ENCODE measurements at regions not wholly inside any gene's neighbourhood (a gene's known extent, or its start where the extent isn't known, plus 50 kb on each side); places are given as distances from the start of the nearest gene placed in this dataset.

GRCh38 chr15:60264088-60264487 is 133.7 kb downstream of the ANXA2 start:
- TF ChIP-seq CTCF (IDR thresholded peaks at IDR 0.05) = no peak
- Histone ChIP-seq H3K36me3 (no peaks in the 10 kb centered on the region), H3K9ac (ENCODE audit: low read depth in 2 of 2, low read length in 2 of 2) (no peak overlapping the region), H3K9me3 (no peaks in the 10 kb centered on the region), H3K27me3 (no peaks in the 10 kb centered on the region), H3K4me1 (no peaks in the 10 kb centered on the region), H3K4me3 (no peak overlapping the region), H3K27ac (no peak overlapping the region)
- DNase-seq = no peak
- intact Hi-C loops (cut with DNase I) = no loop called here

DNA sequence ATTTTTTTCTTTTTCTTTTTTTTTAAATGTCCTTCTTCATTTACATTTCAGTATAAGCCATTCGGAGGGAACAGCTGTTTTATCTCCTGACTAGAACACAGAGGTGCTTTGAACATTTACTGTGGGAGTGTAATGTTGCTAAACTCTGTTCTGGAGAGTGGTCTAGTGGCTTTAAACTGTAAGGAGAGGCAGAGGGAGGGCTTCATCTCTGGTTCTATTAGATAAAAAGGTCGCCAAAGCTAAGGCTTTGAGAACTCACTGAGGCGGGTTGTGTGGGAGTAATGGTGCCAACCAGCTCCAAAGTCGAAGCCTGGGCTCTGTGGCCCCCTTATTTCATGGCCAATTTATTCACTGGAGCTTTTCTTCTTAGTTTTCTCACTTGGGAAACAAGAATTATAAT is 133.2 kb downstream of the ANXA2 start:
- TF ChIP-seq CTCF (IDR thresholded peaks at IDR 0.05) = no peak
- no peaks in the 10 kb centered on the region for H3K36me3 ChIP-seq
- DNase-seq = no peak
- no peaks in the 10 kb centered on the region for H3K9me3 ChIP-seq
- no peak overlapping the region for H3K9ac ChIP-seq (ENCODE audit: low read depth in 2 of 2, low read length in 2 of 2)
- H3K27me3 ChIP-seq = no peaks in the 10 kb centered on the region
- intact Hi-C loops (cut with DNase I) = no loop called here
- no peaks in the 10 kb centered on the region for H3K4me1 ChIP-seq
- H3K4me3 ChIP-seq = no peak overlapping the region
- H3K27ac ChIP-seq = no peak overlapping the region

DNA sequence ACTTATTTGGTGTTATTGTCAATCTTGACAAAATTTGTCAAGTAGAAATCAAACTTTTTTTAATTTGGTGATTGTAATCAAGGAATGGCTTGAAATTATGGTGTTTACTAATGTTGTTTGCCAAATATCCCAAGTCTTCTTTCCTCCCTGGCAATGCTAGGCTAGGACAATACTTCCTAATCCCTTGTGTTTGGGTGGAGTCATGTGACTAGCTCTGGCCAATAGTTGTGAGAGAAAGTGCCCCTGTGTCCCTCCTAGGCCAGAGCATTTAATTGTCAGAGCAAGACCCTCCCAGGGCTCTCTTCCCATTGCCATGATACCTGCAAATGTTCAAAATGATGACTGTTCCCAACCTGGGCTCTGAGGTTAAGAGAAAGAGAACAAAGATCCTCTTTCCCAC is 132.7 kb downstream of the ANXA2 start:
- TF ChIP-seq CTCF (IDR thresholded peaks at IDR 0.05) = no peak
- H3K9ac ChIP-seq (ENCODE audit: low read depth in 2 of 2, low read length in 2 of 2) = no peak overlapping the region
- intact Hi-C loops (cut with DNase I) = no loop called here

DNA sequence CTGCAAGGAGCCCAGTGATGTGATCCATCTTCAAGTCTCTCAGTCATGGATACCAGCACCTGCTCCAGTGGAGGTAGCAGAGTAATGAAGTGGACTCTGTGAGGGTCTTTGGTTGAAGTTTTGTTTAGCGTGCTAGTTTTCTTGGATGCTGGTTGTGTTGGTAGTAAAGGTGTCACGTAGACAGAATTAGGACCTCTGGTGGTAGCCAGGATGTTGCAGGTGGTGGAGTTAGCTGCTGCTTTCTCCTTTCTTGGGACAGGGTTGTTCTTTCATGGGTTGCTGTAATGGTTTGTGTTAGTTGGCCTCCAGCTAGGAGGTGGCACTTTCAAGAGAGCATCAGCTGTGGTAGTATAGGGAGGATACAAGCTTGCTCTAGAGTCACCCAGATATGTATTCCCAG is 125.2 kb downstream of the ANXA2 start:
- no peak for DNase-seq
- TF ChIP-seq CTCF (IDR thresholded peaks at IDR 0.05) = no peak
- Histone ChIP-seq H3K9ac (ENCODE audit: low read depth in 2 of 2, low read length in 2 of 2) (no peak overlapping the region), H3K27ac (no peak overlapping the region), H3K4me3 (no peak overlapping the region), H3K4me1 (no peaks in the 10 kb centered on the region), H3K9me3 (no peaks in the 10 kb centered on the region), H3K27me3 (no peaks in the 10 kb centered on the region), H3K36me3 (no peaks in the 10 kb centered on the region)
- intact Hi-C loops (cut with DNase I) = no loop called here

More for the DNA sequence above, 132.7 kb downstream of the ANXA2 start:
- H3K4me1 ChIP-seq = no peaks in the 10 kb centered on the region
- no peaks in the 10 kb centered on the region for H3K36me3 ChIP-seq
- no peak for DNase-seq
- no peak overlapping the region for H3K4me3 ChIP-seq
- H3K27ac ChIP-seq = no peak overlapping the region
- H3K9me3 ChIP-seq = no peaks in the 10 kb centered on the region
- H3K27me3 ChIP-seq = no peaks in the 10 kb centered on the region

GRCh38 chr15:60275624-60276023 is 122.2 kb downstream of the ANXA2 start:
- Histone ChIP-seq H3K9ac (ENCODE audit: low read depth in 2 of 2, low read length in 2 of 2) (no peak overlapping the region), H3K4me3 (no peak overlapping the region), H3K27ac (no peak overlapping the region), H3K36me3 (no peaks in the 10 kb centered on the region), H3K4me1 (no peaks in the 10 kb centered on the region), H3K27me3 (no peaks in the 10 kb centered on the region), H3K9me3 (no peaks in the 10 kb centered on the region)
- TF ChIP-seq CTCF (IDR thresholded peaks at IDR 0.05) = no peak
- no peak for DNase-seq
- intact Hi-C loops (cut with DNase I) = no loop called here

GRCh38 chr15:60278879-60279278 is 118.9 kb downstream of the ANXA2 start:
- TF ChIP-seq CTCF (IDR thresholded peaks at IDR 0.05) = no peak
- no peaks in the 10 kb centered on the region for H3K27me3 ChIP-seq
- H3K4me1 ChIP-seq = no peaks in the 10 kb centered on the region
- H3K27ac ChIP-seq = no peak overlapping the region
- H3K9ac ChIP-seq (ENCODE audit: low read depth in 2 of 2, low read length in 2 of 2) = no peak overlapping the region
- H3K36me3 ChIP-seq = no peaks in the 10 kb centered on the region
- no peaks in the 10 kb centered on the region for H3K9me3 ChIP-seq
- intact Hi-C loops (cut with DNase I) = no loop called here
- DNase-seq = no peak
- H3K4me3 ChIP-seq = no peak overlapping the region

Measured in colonic mucosa (tissue), 4 donors.